ENCODE measurements at regions not wholly inside any gene's neighbourhood (a gene's known extent, or its start where the extent isn't known, plus 50 kb on each side); places are given as distances from the start of the nearest gene placed in this dataset.

- Mint-ChIP-seq H3K4me3 (no peak overlapping the region), H3K4me1 (no peaks in the 10 kb centered on the region), H3K27me3 (ENCODE audit: low read depth) (no peaks in the 10 kb centered on the region), H3K9me3 (peaks cover 3% of the 10 kb centered on the region), H3K27ac (no peak overlapping the region), H3K36me3 (ENCODE audit: low read depth) (no peaks in the 10 kb centered on the region)
- TF ChIP-seq CTCF (IDR thresholded peaks at IDR 0.05; ENCODE audit: unreplicated experiment in 3 of 3) = no peak
Observed at GRCh38 chr16:61150351-61150750, 885.9 kb downstream of the CDH8 start.

GRCh38 chr16:61149709-61150108 lies 886.5 kb downstream of the CDH8 start:
- Mint-ChIP-seq H3K27me3 (ENCODE audit: low read depth) (no peaks in the 10 kb centered on the region), H3K27ac (no peak overlapping the region), H3K9me3 (peaks cover 3% of the 10 kb centered on the region), H3K4me3 (no peak overlapping the region), H3K36me3 (ENCODE audit: low read depth) (no peaks in the 10 kb centered on the region), H3K4me1 (no peaks in the 10 kb centered on the region)
- TF ChIP-seq CTCF (IDR thresholded peaks at IDR 0.05; ENCODE audit: unreplicated experiment in 3 of 3) = no peak

GRCh38 chr16:61148930-61149329 lies 887.3 kb downstream of the CDH8 start:
- Mint-ChIP-seq H3K4me3 (no peak overlapping the region), H3K9me3 (peaks cover 3% of the 10 kb centered on the region), H3K27me3 (ENCODE audit: low read depth) (no peaks in the 10 kb centered on the region), H3K4me1 (no peaks in the 10 kb centered on the region), H3K36me3 (ENCODE audit: low read depth) (no peaks in the 10 kb centered on the region), H3K27ac (no peak overlapping the region)
- TF ChIP-seq CTCF (IDR thresholded peaks at IDR 0.05; ENCODE audit: unreplicated experiment in 3 of 3) = no peak

- Mint-ChIP-seq H3K4me3 (no peak overlapping the region), H3K4me1 (no peaks in the 10 kb centered on the region), H3K27ac (no peak overlapping the region), H3K36me3 (ENCODE audit: low read depth) (no peaks in the 10 kb centered on the region), H3K9me3 (peaks cover 3% of the 10 kb centered on the region), H3K27me3 (ENCODE audit: low read depth) (no peaks in the 10 kb centered on the region)
- no peak for TF ChIP-seq CTCF (IDR thresholded peaks at IDR 0.05; ENCODE audit: unreplicated experiment in 3 of 3)
Observed at GRCh38 chr16:61146429-61146828, 889.8 kb downstream of the CDH8 start.

GRCh38 chr16:61131447-61131846 lies 904.8 kb downstream of the CDH8 start:
- peaks cover 5% of the 10 kb centered on the region for H3K27me3 Mint-ChIP-seq (ENCODE audit: low read depth)
- H3K4me1 Mint-ChIP-seq = no peaks in the 10 kb centered on the region
- H3K27ac Mint-ChIP-seq = no peak overlapping the region
- no peak for TF ChIP-seq CTCF (IDR thresholded peaks at IDR 0.05; ENCODE audit: unreplicated experiment in 3 of 3)
- no peaks in the 10 kb centered on the region for H3K9me3 Mint-ChIP-seq
- no peak overlapping the region for H3K4me3 Mint-ChIP-seq
- H3K36me3 Mint-ChIP-seq (ENCODE audit: low read depth) = no peaks in the 10 kb centered on the region

DNA sequence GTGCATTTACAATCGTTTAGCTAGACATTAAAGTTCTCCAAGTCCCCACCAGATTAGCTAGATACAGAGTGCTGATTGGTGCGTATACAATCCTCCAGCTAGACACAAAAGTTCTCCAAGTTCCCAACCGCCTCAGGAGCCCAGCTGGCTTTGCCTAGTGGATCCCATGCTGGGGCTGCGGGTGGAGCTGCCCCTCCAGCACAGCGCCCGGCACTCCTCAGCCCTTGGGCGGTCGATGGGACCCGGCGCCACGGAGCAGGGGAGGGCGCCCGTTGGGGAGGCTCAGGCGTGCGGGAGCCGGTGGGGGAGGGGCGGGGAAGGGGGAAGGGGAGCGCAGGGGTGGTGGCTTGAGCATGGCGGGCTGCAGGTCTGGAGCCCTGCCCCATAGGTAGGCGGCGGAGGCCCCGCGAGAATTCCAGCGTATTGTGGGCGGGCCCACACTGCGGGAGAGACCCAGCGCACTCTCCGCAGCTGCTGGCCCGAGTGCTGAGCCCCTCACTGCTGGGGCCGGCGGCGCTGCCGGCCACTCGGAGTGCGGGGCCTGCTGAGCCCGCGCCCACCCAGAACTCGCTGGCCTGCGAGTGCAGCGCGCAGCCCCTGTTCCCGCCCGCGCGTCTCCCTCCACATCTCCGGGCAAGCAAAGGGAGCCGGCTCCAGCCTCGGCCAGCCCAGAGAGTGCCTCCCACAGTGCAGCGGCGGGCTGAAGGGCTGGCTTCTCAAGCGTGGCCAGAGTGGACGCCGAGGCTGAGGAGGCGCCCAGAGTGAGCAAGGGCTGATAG lies 907.5 kb downstream of the CDH8 start:
- Mint-ChIP-seq H3K27ac (no peak overlapping the region), H3K4me3 (no peak overlapping the region), H3K9me3 (no peaks in the 10 kb centered on the region), H3K36me3 (ENCODE audit: low read depth) (no peaks in the 10 kb centered on the region), H3K4me1 (no peaks in the 10 kb centered on the region), H3K27me3 (ENCODE audit: low read depth) (peaks cover 5% of the 10 kb centered on the region)
- no peak for TF ChIP-seq CTCF (IDR thresholded peaks at IDR 0.05; ENCODE audit: unreplicated experiment in 3 of 3)

Measured in nephron (organoid).